ENCODE measurements at regions not wholly inside any gene's neighbourhood (a gene's known extent, or its start where the extent isn't known, plus 50 kb on each side); places are given as distances from the start of the nearest gene placed in this dataset.

DNA sequence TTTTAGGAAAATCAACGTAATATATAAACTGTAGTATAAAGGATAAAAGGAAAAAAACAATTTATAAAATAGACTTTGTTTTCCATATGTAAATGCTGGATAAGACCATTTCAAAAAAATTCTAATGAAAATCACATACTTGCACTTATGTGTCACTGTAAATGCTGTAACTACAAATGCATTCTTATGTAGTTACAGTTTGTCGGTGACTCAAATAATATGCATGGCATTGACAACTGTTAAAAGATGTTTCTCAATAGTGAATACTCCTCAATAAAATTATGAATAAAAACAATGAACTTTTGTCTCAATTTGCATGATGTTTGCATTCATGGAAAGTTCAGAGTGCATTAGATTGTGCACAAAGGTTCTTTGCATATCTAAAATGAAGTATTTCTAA, 614.0 kb upstream of the CHRM3 start:
- H3K9me3 ChIP-seq (replicated peaks; ENCODE audit: control insufficient read depth, insufficient read depth, low read depth, low read length), result peaks cover 3% of the 10 kb centered on the region
- H4K20me1 ChIP-seq (replicated peaks; ENCODE audit: control insufficient read depth, insufficient read depth, low read length), result no peaks in the 10 kb centered on the region
- H3K9ac ChIP-seq (ENCODE audit: insufficient read depth in 1 of 2, low read depth in 2 of 2, low read length in 2 of 2), result no peak overlapping the region
- DNase-seq (ENCODE audit: extremely low read depth in 1 of 4, low spot score in 3 of 4) (no peak), FAIRE-seq (no peak), ATAC-seq (no peak)
- no peak overlapping the region for H3K4me3 ChIP-seq
- H3K9me1 ChIP-seq (ENCODE audit: control insufficient read depth, insufficient read depth, low read length), result no peaks in the 10 kb centered on the region
- H3K4me2 ChIP-seq (ENCODE audit: insufficient read depth, low read length), result no peak overlapping the region
- no peaks in the 10 kb centered on the region for H3K27me3 ChIP-seq (ENCODE audit: control insufficient read depth in 2 of 2, insufficient read depth in 2 of 2, low read length in 2 of 2)
- no TSS peak for BruUV-seq (replicated peaks)
- intact Hi-C loops (cut with micrococcal nuclease), result no loop called here
- in situ Hi-C loops (cut with MboI), result no loop called here
- H2AFZ ChIP-seq (ENCODE audit: low read depth, low read length), result no peak overlapping the region
- H3K4me1 ChIP-seq (replicated peaks in 1 of 2; ENCODE audit: control insufficient read depth in 2 of 2, insufficient read depth in 2 of 2, low read length in 2 of 2), result no peaks in the 10 kb centered on the region
- no peaks in the 10 kb centered on the region for H3K36me3 ChIP-seq (ENCODE audit: control insufficient read depth, insufficient read depth, low read length)
- ChIA-PET CTCF (ENCODE audit: low intra/inter-chr PET ratio) (no interaction called here), POLR2A (no interaction called here)
- no peaks in the 10 kb centered on the region for H3K79me2 ChIP-seq (ENCODE audit: control insufficient read depth, insufficient read depth, low read length)
- H3K27ac ChIP-seq (ENCODE audit: extremely low read depth, low read depth, low read length), result no peak overlapping the region
- WGBS (ENCODE audit: insufficient coverage, low coverage, missing lambda C conversion rate), result 2% methylated on average over 2 of the region's 2 CpGs
- TF ChIP-seq HEY1 (CRISPR knock-in tag; IDR thresholded peaks at IDR 0.05; ENCODE audit: borderline replicate concordance) (no peak), SAP30 (IDR thresholded peaks at IDR 0.05; ENCODE audit: borderline replicate concordance, insufficient read depth, low read depth, low read length, poor library complexity, severe bottlenecking) (no peak)

DNA sequence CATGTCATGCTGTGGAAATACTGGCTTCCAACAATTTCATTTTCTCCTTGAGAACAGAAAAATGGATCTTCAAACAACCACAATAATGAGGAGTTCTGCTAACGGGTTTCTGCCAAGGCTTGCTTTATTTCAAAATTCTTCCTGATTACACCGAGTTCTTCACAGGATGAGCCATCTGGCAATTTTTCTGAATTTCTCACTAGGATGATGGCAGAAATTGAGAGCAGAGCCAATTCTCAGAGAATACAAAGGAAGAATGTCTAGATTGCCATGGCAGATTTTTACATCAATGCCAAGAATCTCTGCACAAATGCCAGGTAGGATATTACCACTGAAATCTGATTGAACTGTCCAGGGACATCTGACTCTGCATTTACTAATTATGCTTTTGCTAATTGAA, 619.0 kb upstream of the CHRM3 start:
- Histone ChIP-seq H3K9me3 (replicated peaks; ENCODE audit: control insufficient read depth, insufficient read depth, low read depth, low read length) (0 out of 2 replicates have a peak, but pooled peaks cover 1% of the 10 kb centered on the region), H2AFZ (ENCODE audit: low read depth, low read length) (no peak overlapping the region), H3K4me2 (ENCODE audit: insufficient read depth, low read length) (no peak overlapping the region), H3K36me3 (ENCODE audit: control insufficient read depth, insufficient read depth, low read length) (no peaks in the 10 kb centered on the region), H3K4me3 (no peak overlapping the region), H3K27me3 (ENCODE audit: control insufficient read depth in 2 of 2, insufficient read depth in 2 of 2, low read length in 2 of 2) (no peaks in the 10 kb centered on the region), H3K9me1 (ENCODE audit: control insufficient read depth, insufficient read depth, low read length) (no peaks in the 10 kb centered on the region), H4K20me1 (replicated peaks; ENCODE audit: control insufficient read depth, insufficient read depth, low read length) (no peaks in the 10 kb centered on the region), H3K4me1 (replicated peaks in 1 of 2; ENCODE audit: control insufficient read depth in 2 of 2, insufficient read depth in 2 of 2, low read length in 2 of 2) (no peaks in the 10 kb centered on the region), H3K27ac (ENCODE audit: extremely low read depth, low read depth, low read length) (no peak overlapping the region), H3K79me2 (ENCODE audit: control insufficient read depth, insufficient read depth, low read length) (no peaks in the 10 kb centered on the region), H3K9ac (ENCODE audit: insufficient read depth in 1 of 2, low read depth in 2 of 2, low read length in 2 of 2) (no peak overlapping the region)
- CTCF ChIA-PET (ENCODE audit: low intra/inter-chr PET ratio), result no interaction called here
- WGBS (ENCODE audit: insufficient coverage, low coverage, missing lambda C conversion rate), result 0% methylated on average over 2 of the region's 2 CpGs
- POLR2A ChIA-PET, result no interaction called here
- TF ChIP-seq ARID3B (CRISPR knock-in tag; IDR thresholded peaks at IDR 0.05; ENCODE audit: borderline replicate concordance) (no peak), ZZZ3 (IDR thresholded peaks at IDR 0.05) (no peak)
- FAIRE-seq (no peak), DNase-seq (ENCODE audit: extremely low read depth in 1 of 4, low spot score in 3 of 4) (no peak), ATAC-seq (no peak)
- BruUV-seq (replicated peaks), result no TSS peak
- intact Hi-C loops (cut with micrococcal nuclease), result no loop called here
- in situ Hi-C loops (cut with MboI), result no loop called here

Measured in K562 (cell line).